HG03060 (cell line): ENCODE measurements at regions not wholly inside any gene's neighbourhood (a gene's known extent, or its start where the extent isn't known, plus 50 kb on each side); places are given as distances from the start of the nearest gene placed in this dataset.

Source experiments
- ATAC-seq: cut with Tn5 transposase; IDR thresholded peaks from one replicate; pipeline ENCODE4 v1.9.1; 2021; ENCODE audit warnings: low read depth, moderate number of reproducible peaks; ENCODE audit not compliant: unreplicated experiment

GRCh38 chr5:168176251-168176650 is 115.2 kb upstream of the WWC1 start:
- ATAC-seq = no peak

- ATAC-seq = no peak
Observed at GRCh38 chr5:168176941-168177340, 114.5 kb upstream of the WWC1 start.

- no peak for ATAC-seq
Observed at GRCh38 chr5:168177831-168178450, 113.5 kb upstream of the WWC1 start.

GRCh38 chr5:168179192-168179593 is 112.3 kb upstream of the WWC1 start:
- ATAC-seq = no peak

- no peak for ATAC-seq
Observed at GRCh38 chr5:168182269-168182668, 109.2 kb upstream of the WWC1 start.

GRCh38 chr5:168184103-168184502 is 107.3 kb upstream of the WWC1 start:
- no peak for ATAC-seq

- no peak for ATAC-seq
Observed at GRCh38 chr5:168186289-168187074, 105.0 kb upstream of the WWC1 start.

- ATAC-seq = no peak
Observed at GRCh38 chr5:168187614-168188013, 103.8 kb upstream of the WWC1 start.

- no peak for ATAC-seq
Observed at GRCh38 chr5:168188182-168188581, 103.3 kb upstream of the WWC1 start.

- ATAC-seq = no peak
Observed at GRCh38 chr5:168192120-168192519, 99.3 kb upstream of the WWC1 start.

- no peak for ATAC-seq
Observed at GRCh38 chr5:168193493-168194250, 97.8 kb upstream of the WWC1 start.

- no peak for ATAC-seq
Observed at GRCh38 chr5:168195110-168195509, 96.3 kb upstream of the WWC1 start.

- ATAC-seq = no peak
Observed at GRCh38 chr5:168198359-168198758, 93.1 kb upstream of the WWC1 start.

GRCh38 chr5:168202996-168203395 is 88.4 kb upstream of the WWC1 start:
- no peak for ATAC-seq

GRCh38 chr5:168204165-168204564 is 87.3 kb upstream of the WWC1 start:
- no peak for ATAC-seq

- no peak for ATAC-seq
Observed at GRCh38 chr5:168207450-168208029, 83.9 kb upstream of the WWC1 start.

GRCh38 chr5:168209244-168209995 is 82.0 kb upstream of the WWC1 start:
- ATAC-seq = no peak

GRCh38 chr5:168209997-168210396 is 81.4 kb upstream of the WWC1 start:
- ATAC-seq = no peak

- ATAC-seq = no peak
Observed at GRCh38 chr5:168211245-168211644, 80.2 kb upstream of the WWC1 start.

- no peak for ATAC-seq
Observed at GRCh38 chr5:168211936-168212335, 79.5 kb upstream of the WWC1 start.
